MM.1S (cell line): ENCODE measurements at regions not wholly inside any gene's neighbourhood (a gene's known extent, or its start where the extent isn't known, plus 50 kb on each side); places are given as distances from the start of the nearest gene placed in this dataset.

Experiments
- EZH2phosphoT487 ChIP-seq: fragments of 300-600 bp; sonication (generic); IDR thresholded peaks from 2 replicates; pipeline ENCODE4 v1.6.1; 2018; ENCODE audit warnings: antibody characterized with exemption, low read length
- TF ChIP-seq, protein P1 (sequence below): fragments of 300-600 bp; sonication (generic); IDR thresholded peaks from 2 replicates; pipeline ENCODE4 v1.5.1; 2016; ENCODE audit warnings: antibody characterized with exemption, low read length, mixed read lengths

DNA sequence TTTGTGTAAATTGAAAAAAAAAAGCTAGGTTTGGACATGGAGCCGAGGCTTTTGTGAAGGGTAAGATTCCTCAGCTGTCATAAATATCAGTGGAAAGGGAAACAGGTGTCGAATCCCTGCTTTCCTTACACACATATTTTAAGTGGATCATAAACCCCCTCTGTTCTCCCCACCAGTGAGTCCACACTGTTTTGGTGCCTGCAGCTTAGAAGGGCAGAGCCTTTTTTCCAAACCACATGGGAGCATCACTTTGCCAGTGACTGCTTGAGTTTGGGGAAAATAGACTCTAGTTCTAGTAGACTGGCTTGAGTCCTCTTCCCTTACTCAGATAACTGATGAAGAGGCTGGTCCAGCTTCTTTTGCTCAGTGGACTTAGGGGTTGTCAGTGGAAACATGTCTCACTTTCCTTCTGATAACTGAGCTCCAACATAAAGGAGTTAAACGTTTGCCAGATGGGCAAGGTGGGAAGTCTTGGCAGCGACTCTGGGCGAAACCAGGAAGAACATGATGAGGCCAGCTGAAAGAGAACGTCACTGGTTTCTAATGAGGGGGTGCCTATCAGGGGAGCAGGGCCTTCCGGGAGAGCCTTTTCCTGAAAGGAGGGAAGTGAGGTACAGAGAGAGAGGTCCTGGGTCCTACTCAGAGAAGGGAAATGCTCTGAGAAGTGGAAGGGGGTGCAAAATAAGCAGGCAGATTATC is 168.1 kb upstream of the PARP11 start:
- TF ChIP-seq, protein P1, sequence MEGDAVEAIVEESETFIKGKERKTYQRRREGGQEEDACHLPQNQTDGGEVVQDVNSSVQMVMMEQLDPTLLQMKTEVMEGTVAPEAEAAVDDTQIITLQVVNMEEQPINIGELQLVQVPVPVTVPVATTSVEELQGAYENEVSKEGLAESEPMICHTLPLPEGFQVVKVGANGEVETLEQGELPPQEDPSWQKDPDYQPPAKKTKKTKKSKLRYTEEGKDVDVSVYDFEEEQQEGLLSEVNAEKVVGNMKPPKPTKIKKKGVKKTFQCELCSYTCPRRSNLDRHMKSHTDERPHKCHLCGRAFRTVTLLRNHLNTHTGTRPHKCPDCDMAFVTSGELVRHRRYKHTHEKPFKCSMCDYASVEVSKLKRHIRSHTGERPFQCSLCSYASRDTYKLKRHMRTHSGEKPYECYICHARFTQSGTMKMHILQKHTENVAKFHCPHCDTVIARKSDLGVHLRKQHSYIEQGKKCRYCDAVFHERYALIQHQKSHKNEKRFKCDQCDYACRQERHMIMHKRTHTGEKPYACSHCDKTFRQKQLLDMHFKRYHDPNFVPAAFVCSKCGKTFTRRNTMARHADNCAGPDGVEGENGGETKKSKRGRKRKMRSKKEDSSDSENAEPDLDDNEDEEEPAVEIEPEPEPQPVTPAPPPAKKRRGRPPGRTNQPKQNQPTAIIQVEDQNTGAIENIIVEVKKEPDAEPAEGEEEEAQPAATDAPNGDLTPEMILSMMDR, result no peak
- TF ChIP-seq EZH2phosphoT487, result no peak
